ENCODE measurements at regions not wholly inside any gene's neighbourhood (a gene's known extent, or its start where the extent isn't known, plus 50 kb on each side); places are given as distances from the start of the nearest gene placed in this dataset.

- Histone ChIP-seq H3K9ac (no peak overlapping the region), H3K36me3 (ENCODE audit: insufficient read depth) (no peaks in the 10 kb centered on the region), H3K4me2 (no peak overlapping the region), H3K27ac (no peak overlapping the region), H4K20me1 (ENCODE audit: insufficient read depth) (no peaks in the 10 kb centered on the region), H3K4me3 (IDR thresholded peaks at IDR 0.05; ENCODE audit: insufficient read depth, low read depth, low read length) (no peak overlapping the region), H3K27me3 (ENCODE audit: insufficient read depth, low read depth) (peaks cover 10% of the 10 kb centered on the region; the same call in 1 of the 2 replicates), H3K79me2 (ENCODE audit: insufficient read depth, low read depth) (no peaks in the 10 kb centered on the region), H3K4me1 (ENCODE audit: low read depth, poor library complexity, severe bottlenecking) (no peaks in the 10 kb centered on the region), H2AFZ (ENCODE audit: low read depth) (no peak overlapping the region)
- no peak for TF ChIP-seq CTCF (conservative IDR thresholded peaks at IDR 0.05; ENCODE audit: low read depth, low read length)
These were observed 283.4 kb downstream of the PTPRU start for GRCh38 chr1:29519788-29520110.

- H3K4me1 ChIP-seq (ENCODE audit: low read depth, poor library complexity, severe bottlenecking): no peaks in the 10 kb centered on the region
- no peaks in the 10 kb centered on the region for H4K20me1 ChIP-seq (ENCODE audit: insufficient read depth)
- no peaks in the 10 kb centered on the region for H3K79me2 ChIP-seq (ENCODE audit: insufficient read depth, low read depth)
- H3K4me2 ChIP-seq: no peak overlapping the region
- no peak overlapping the region for H3K4me3 ChIP-seq (IDR thresholded peaks at IDR 0.05; ENCODE audit: insufficient read depth, low read depth, low read length)
- no peak overlapping the region for H3K27ac ChIP-seq
- no peaks in the 10 kb centered on the region for H3K36me3 ChIP-seq (ENCODE audit: insufficient read depth)
- TF ChIP-seq CTCF (conservative IDR thresholded peaks at IDR 0.05; ENCODE audit: low read depth, low read length): no peak
- H3K9ac ChIP-seq: no peak overlapping the region
- peaks cover 12% of the 10 kb centered on the region; the same call in 1 of the 2 replicates for H3K27me3 ChIP-seq (ENCODE audit: insufficient read depth, low read depth)
- no peak overlapping the region for H2AFZ ChIP-seq (ENCODE audit: low read depth)
These were observed 282.9 kb downstream of the PTPRU start for GRCh38 chr1:29519108-29519787.

GRCh38 chr1:29518183-29518835 is 282.0 kb downstream of the PTPRU start:
- H3K4me2 ChIP-seq: no peak overlapping the region
- H3K27me3 ChIP-seq (ENCODE audit: insufficient read depth, low read depth): peaks cover 8% of the 10 kb centered on the region; the same call in 1 of the 2 replicates
- TF ChIP-seq CTCF (conservative IDR thresholded peaks at IDR 0.05; ENCODE audit: low read depth, low read length): no peak
- no peaks in the 10 kb centered on the region for H4K20me1 ChIP-seq (ENCODE audit: insufficient read depth)
- H3K9ac ChIP-seq: no peak overlapping the region
- no peak overlapping the region for H2AFZ ChIP-seq (ENCODE audit: low read depth)
- no peaks in the 10 kb centered on the region for H3K36me3 ChIP-seq (ENCODE audit: insufficient read depth)
- no peaks in the 10 kb centered on the region for H3K79me2 ChIP-seq (ENCODE audit: insufficient read depth, low read depth)
- H3K4me1 ChIP-seq (ENCODE audit: low read depth, poor library complexity, severe bottlenecking): no peaks in the 10 kb centered on the region
- H3K4me3 ChIP-seq (IDR thresholded peaks at IDR 0.05; ENCODE audit: insufficient read depth, low read depth, low read length): no peak overlapping the region
- H3K27ac ChIP-seq: no peak overlapping the region

GRCh38 chr1:29517251-29518086 is 281.1 kb downstream of the PTPRU start:
- Histone ChIP-seq H3K4me3 (IDR thresholded peaks at IDR 0.05; ENCODE audit: insufficient read depth, low read depth, low read length) (no peak overlapping the region), H3K79me2 (ENCODE audit: insufficient read depth, low read depth) (no peaks in the 10 kb centered on the region), H3K27ac (no peak overlapping the region), H2AFZ (ENCODE audit: low read depth) (no peak overlapping the region), H3K36me3 (ENCODE audit: insufficient read depth) (no peaks in the 10 kb centered on the region), H3K4me1 (ENCODE audit: low read depth, poor library complexity, severe bottlenecking) (no peaks in the 10 kb centered on the region), H3K27me3 (ENCODE audit: insufficient read depth, low read depth) (peaks cover 14% of the 10 kb centered on the region; the same call in 1 of the 2 replicates), H3K4me2 (no peak overlapping the region), H3K9ac (no peak overlapping the region), H4K20me1 (ENCODE audit: insufficient read depth) (no peaks in the 10 kb centered on the region)
- no peak for TF ChIP-seq CTCF (conservative IDR thresholded peaks at IDR 0.05; ENCODE audit: low read depth, low read length)

All from KMS-11 (cell line).